ENCODE measurements at regions not wholly inside any gene's neighbourhood (a gene's known extent, or its start where the extent isn't known, plus 50 kb on each side); places are given as distances from the start of the nearest gene placed in this dataset.

DNA sequence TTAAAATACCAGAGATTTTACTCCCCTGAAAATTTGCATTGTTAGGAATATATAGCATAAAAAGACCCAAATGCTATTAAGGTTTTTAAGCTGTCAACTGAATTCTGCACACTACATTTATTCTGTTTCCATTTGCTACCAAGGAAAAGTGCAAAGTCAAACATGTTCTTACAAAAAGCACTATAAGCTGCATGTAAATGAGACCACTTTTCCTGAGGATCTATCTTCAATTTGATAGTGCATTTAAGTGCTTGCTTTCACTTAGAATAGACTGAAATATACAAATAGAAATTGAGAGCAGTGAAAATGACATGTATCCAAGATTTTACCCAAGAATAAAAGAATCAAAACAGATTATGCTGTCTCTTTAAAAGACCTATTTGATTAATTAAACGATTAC lies 1216.2 kb downstream of the ROBO2 start:
- Histone ChIP-seq H2AFZ (ENCODE audit: low read length) (no peak overlapping the region), H4K91ac (ENCODE audit: insufficient read length, low read depth, low read length) (no peak overlapping the region), H3K4me1 (ENCODE audit: insufficient read depth, low read length) (no peaks in the 10 kb centered on the region), H3K9me3 (ENCODE audit: control insufficient read depth, low read depth, low read length) (no peaks in the 10 kb centered on the region), H3K4me2 (ENCODE audit: insufficient read depth, insufficient read length, low read length) (no peak overlapping the region), H2BK12ac (ENCODE audit: insufficient read length, low read depth, low read length) (no peak overlapping the region), H3K56ac (ENCODE audit: insufficient read length, low read depth, low read length) (no peak overlapping the region), H2BK5ac (ENCODE audit: insufficient read length, low read length) (no peak overlapping the region), H3K18ac (ENCODE audit: insufficient read length, low read depth, low read length) (no peak overlapping the region), H3K4ac (ENCODE audit: low read depth, low read length) (no peak overlapping the region), H2AK5ac (ENCODE audit: insufficient read length, low read length) (no peak overlapping the region), H3K9ac (ENCODE audit: extremely low read depth, insufficient read length, low read length) (no peak overlapping the region), H4K20me1 (ENCODE audit: control insufficient read depth, insufficient read depth, insufficient read length) (no peaks in the 10 kb centered on the region), H3T11ph (ENCODE audit: low read length) (no peak overlapping the region), H3K27ac (ENCODE audit: insufficient read length, low read depth, low read length) (no peak overlapping the region), H3K27me3 (ENCODE audit: insufficient read depth, low read length) (no peaks in the 10 kb centered on the region), H2BK120ac (ENCODE audit: low read depth, low read length, poor library complexity, severe bottlenecking) (no peak overlapping the region), H4K5ac (ENCODE audit: insufficient read length, low read depth, low read length) (no peak overlapping the region), H3K23me2 (ENCODE audit: insufficient read length, low read depth, low read length, poor library complexity, severe bottlenecking) (no peaks in the 10 kb centered on the region), H3K79me2 (ENCODE audit: insufficient read depth, low read length) (no peaks in the 10 kb centered on the region), H4K8ac (replicated peaks; ENCODE audit: insufficient read length, low read depth, low read length) (no peak overlapping the region), H2BK15ac (ENCODE audit: low read depth, low read length) (no peak overlapping the region), H2BK20ac (ENCODE audit: low read depth, low read length, poor library complexity, severe bottlenecking) (no peak overlapping the region), H3K79me1 (ENCODE audit: insufficient read depth, low read depth, low read length, poor library complexity, severe bottlenecking) (no peaks in the 10 kb centered on the region), H3K14ac (ENCODE audit: insufficient read depth, low read length) (no peak overlapping the region), H3K23ac (ENCODE audit: insufficient read length, low read depth, low read length) (no peak overlapping the region)
- DNase-seq, result no peak
- WGBS (ENCODE audit: extremely low coverage, insufficient read length, low lambda C conversion rate), result no CpG with 5 or more reads among the region's 1 CpG
- no peak for TF ChIP-seq CTCF (conservative IDR thresholded peaks at IDR 0.05)
- Mint-ChIP-seq H3K27me3 (ENCODE audit: low read depth) (no peaks in the 10 kb centered on the region), H3K9me3 (no peaks in the 10 kb centered on the region), H3K4me1 (peaks cover 9 to 24% of the 10 kb centered on the region in 2 experiments), H3K27ac (no peak overlapping the region), H3K36me3 (ENCODE audit: insufficient read depth in 1 of 3, low read depth in 3 of 3) (no peaks in the 10 kb centered on the region), H3K4me3 (no peak overlapping the region)
